Upper lobe of left lung (tissue), 6 donors: ENCODE measurements at regions not wholly inside any gene's neighbourhood (a gene's known extent, or its start where the extent isn't known, plus 50 kb on each side); places are given as distances from the start of the nearest gene placed in this dataset.

Source experiments
- ATAC-seq, 2 donors: fragments of 200-7000 bp; cut with Tn5 transposase; one replicate each; pipeline ENCODE4 v1.9.1; 2022; ENCODE audit warnings: mild to moderate bottlenecking in 2 of 2, moderate library complexity in 2 of 2; ENCODE audit not compliant: low FRiP score in 2 of 2
- DNase-seq, 2 donors: peaks; one replicate each; pipeline ENCODE4 v3.0.0-alpha.2; 2019 to 2020
- H3K27ac ChIP-seq, 4 donors: fragments of 200-600 bp; sonication (generic); one replicate each; pipeline ENCODE4 v1.5.1; 2016 to 2019
- H3K27me3 ChIP-seq, 4 donors: fragments of 200-600 bp; sonication (generic); one replicate each; pipeline ENCODE4 v1.5.1; 2017 to 2019
- H3K36me3 ChIP-seq, 4 donors: fragments of 200-600 bp; sonication (generic); one replicate each; pipeline ENCODE4 v1.5.1; 2016 to 2019
- H3K4me1 ChIP-seq, 4 donors: fragments of 200-600 bp; sonication (generic); one replicate each; pipeline ENCODE4 v1.5.1; 2018 to 2019
- H3K4me3 ChIP-seq, 4 donors: fragments of 200-600 bp; sonication (generic); one replicate each; pipeline ENCODE4 v1.5.1; 2017 to 2019; ENCODE audit warnings: mild to moderate bottlenecking in 2 of 4, moderate library complexity in 1 of 4
- H3K9me3 ChIP-seq, 4 donors: fragments of 200-600 bp; sonication (generic); one replicate each; pipeline ENCODE4 v1.5.1; 2018 to 2019
- CTCF ChIP-seq, 6 experiments: fragments of 450-650 bp in 4 of 6; fragments of 200-600 bp in 2 of 6; sonication (generic) in 2 of 6; IDR thresholded peaks; one replicate each; pipeline ENCODE4 v1.5.1; 2016 to 2019; ENCODE audit warnings: antibody characterized with exemption in 6 of 6
- EP300 ChIP-seq, 4 donors: sonication (generic); formaldehyde crosslinking; IDR thresholded peaks; one replicate each; pipeline ENCODE4 v1.5.1; 2017; ENCODE audit warnings: antibody characterized with exemption in 4 of 4, control low read depth in 2 of 4
- POLR2A ChIP-seq, 4 donors: fragments of 450-650 bp; IDR thresholded peaks; one replicate each; pipeline ENCODE4 v1.5.1; 2016 to 2017; ENCODE audit warnings: antibody characterized with exemption in 4 of 4, mild to moderate bottlenecking in 2 of 4
- POLR2AphosphoS5 ChIP-seq, 2 donors: sonication (generic); formaldehyde crosslinking; IDR thresholded peaks; one replicate each; pipeline ENCODE4 v1.5.1; 2017; ENCODE audit warnings: antibody characterized with exemption in 2 of 2
- WGBS, 2 donors: methylation state at CpG; one replicate each; pipeline ENCODE4 v1.1.5; 2017 to 2018; 5-methylcytosine and 5-hydroxymethylcytosine counted together
- donor health status: DM: no; HTN: no; CAD: no; lungs with moderate emphysema.
- donor health status: DM: no; HTN: yes; CAD: no; lungs with severe emphysema.

- H3K9me3 ChIP-seq = no peaks in the 10 kb centered on the region
- no peaks in the 10 kb centered on the region for H3K36me3 ChIP-seq
- H3K27ac ChIP-seq = no peak overlapping the region
- no peak for ATAC-seq
- TF ChIP-seq CTCF (IDR thresholded peaks at IDR 0.05) (no peak), POLR2A (IDR thresholded peaks at IDR 0.05) (no peak), POLR2AphosphoS5 (IDR thresholded peaks at IDR 0.05) (no peak), EP300 (IDR thresholded peaks at IDR 0.05) (no peak)
- no peak for DNase-seq
- WGBS, 2 donors = 60 to 65% methylated on average over 5 of the region's 5 CpGs
- no peaks in the 10 kb centered on the region for H3K4me1 ChIP-seq
- no peaks in the 10 kb centered on the region for H3K27me3 ChIP-seq
- H3K4me3 ChIP-seq = no peak overlapping the region
Measured at GRCh38 chr14:55762595-55763232, 182.7 kb downstream of the KTN1 start.

GRCh38 chr14:55764784-55765183 is 184.8 kb downstream of the KTN1 start:
- H3K9me3 ChIP-seq = no peaks in the 10 kb centered on the region
- 69 to 72% methylated on average over 1 of the region's 1 CpG for WGBS, 2 donors

GRCh38 chr14:55766071-55766470 is 186.1 kb downstream of the KTN1 start:
- no peak for ATAC-seq
- DNase-seq = peak in 1 of 2 donors; percentile 56
- H3K4me1 ChIP-seq = no peaks in the 10 kb centered on the region
- H3K4me3 ChIP-seq = no peak overlapping the region
- H3K27ac ChIP-seq = no peak overlapping the region
- H3K9me3 ChIP-seq = no peaks in the 10 kb centered on the region
- no peaks in the 10 kb centered on the region for H3K36me3 ChIP-seq
- TF ChIP-seq POLR2A (IDR thresholded peaks at IDR 0.05) (no peak), POLR2AphosphoS5 (IDR thresholded peaks at IDR 0.05) (no peak), CTCF (IDR thresholded peaks at IDR 0.05) (no peak), EP300 (IDR thresholded peaks at IDR 0.05) (no peak)
- WGBS, 2 donors = 93 to 97% methylated on average over 22 of the region's 22 CpGs
- H3K27me3 ChIP-seq = no peaks in the 10 kb centered on the region

More at GRCh38 chr14:55764784-55765183, 184.8 kb downstream of the KTN1 start:
- H3K4me3 ChIP-seq = no peak overlapping the region
- no peak for ATAC-seq
- no peaks in the 10 kb centered on the region for H3K4me1 ChIP-seq
- no peak overlapping the region for H3K27ac ChIP-seq
- no peaks in the 10 kb centered on the region for H3K27me3 ChIP-seq
- TF ChIP-seq POLR2AphosphoS5 (IDR thresholded peaks at IDR 0.05) = no peak
- no peak for TF ChIP-seq POLR2A (IDR thresholded peaks at IDR 0.05)
- no peak for TF ChIP-seq EP300 (IDR thresholded peaks at IDR 0.05)
- H3K36me3 ChIP-seq = no peaks in the 10 kb centered on the region
- DNase-seq = no peak

GRCh38 chr14:55767286-55767685 is 187.3 kb downstream of the KTN1 start:
- TF ChIP-seq POLR2AphosphoS5 (IDR thresholded peaks at IDR 0.05) (no peak), POLR2A (IDR thresholded peaks at IDR 0.05) (no peak), CTCF (IDR thresholded peaks at IDR 0.05) (no peak), EP300 (IDR thresholded peaks at IDR 0.05) (no peak)
- Histone ChIP-seq H3K4me3 (no peak overlapping the region), H3K9me3 (no peaks in the 10 kb centered on the region), H3K36me3 (no peaks in the 10 kb centered on the region), H3K27me3 (no peaks in the 10 kb centered on the region), H3K27ac (no peak overlapping the region), H3K4me1 (no peaks in the 10 kb centered on the region)
- 81 to 86% methylated on average over 2 of the region's 2 CpGs for WGBS, 2 donors
- ATAC-seq (no peak), DNase-seq (no peak)

- 68 to 85% methylated on average over 3 of the region's 3 CpGs for WGBS, 2 donors
- DNase-seq = no peak
- H3K36me3 ChIP-seq = no peaks in the 10 kb centered on the region
- no peak overlapping the region for H3K4me3 ChIP-seq
- no peak for ATAC-seq
- H3K4me1 ChIP-seq = no peaks in the 10 kb centered on the region
- no peaks in the 10 kb centered on the region for H3K27me3 ChIP-seq
- no peaks in the 10 kb centered on the region for H3K9me3 ChIP-seq
- H3K27ac ChIP-seq = no peak overlapping the region
- TF ChIP-seq EP300 (IDR thresholded peaks at IDR 0.05) = no peak
- TF ChIP-seq POLR2A (IDR thresholded peaks at IDR 0.05) = no peak
- TF ChIP-seq POLR2AphosphoS5 (IDR thresholded peaks at IDR 0.05) = no peak
- TF ChIP-seq CTCF (IDR thresholded peaks at IDR 0.05) = no peak
Measured at GRCh38 chr14:55769877-55770276, 189.9 kb downstream of the KTN1 start.
